ENCODE measurements at regions not wholly inside any gene's neighbourhood (a gene's known extent, or its start where the extent isn't known, plus 50 kb on each side); places are given as distances from the start of the nearest gene placed in this dataset.

GRCh38 chr21:30986965-30987364, 51.3 kb downstream of the KRTAP19-8 start:
- Histone ChIP-seq H3K9ac (no peak overlapping the region), H4K20me1 (ENCODE audit: insufficient read depth) (no peaks in the 10 kb centered on the region), H3K9me3 (no peaks in the 10 kb centered on the region), H3K4me2 (no peak overlapping the region), H3K4me3 (ENCODE audit: low read depth in 2 of 2, low read length in 1 of 2) (no peak overlapping the region), H3K27me3 (ENCODE audit: insufficient read depth) (no peaks in the 10 kb centered on the region; the same call in 1 of the 2 replicates), H3K4me1 (ENCODE audit: control insufficient read depth in 1 of 2, insufficient read depth in 2 of 2, low read depth in 1 of 2, low read length in 1 of 2) (no peaks in the 10 kb centered on the region), H3K79me2 (ENCODE audit: insufficient read depth) (no peaks in the 10 kb centered on the region), H3K27ac (ENCODE audit: low read depth in 2 of 2, low read length in 1 of 2) (no peak overlapping the region), H3K9me2 (no peaks in the 10 kb centered on the region), H3K36me3 (replicated peaks in 1 of 2; ENCODE audit: control insufficient read depth in 1 of 2, insufficient read depth in 2 of 2, low read length in 1 of 2) (no peaks in the 10 kb centered on the region), H3F3A (replicated peaks; ENCODE audit: insufficient read depth) (no peaks in the 10 kb centered on the region), H2AFZ (ENCODE audit: low read depth) (no peak overlapping the region)
- WGBS (ENCODE audit: low lambda C conversion rate) = 0% methylated on average over 2 of the region's 2 CpGs
- ChIA-PET CTCF (no interaction called here), POLR2A (no interaction called here)
- DNase-seq = no peak
- no peak for TF ChIP-seq RXRA (IDR thresholded peaks at IDR 0.05; ENCODE audit: borderline replicate concordance, low read depth)
- no peak for TF ChIP-seq SMC3 (IDR thresholded peaks at IDR 0.05; ENCODE audit: low read depth, low read length)
- TF ChIP-seq GABPA (IDR thresholded peaks at IDR 0.05; ENCODE audit: low read depth) = no peak
- no peak for TF ChIP-seq MAX (IDR thresholded peaks at IDR 0.05; ENCODE audit: low read depth)
- no peak for TF ChIP-seq SIN3A (IDR thresholded peaks at IDR 0.05; ENCODE audit: borderline replicate concordance, low read depth, low read length)
- no peak for TF ChIP-seq POLR2AphosphoS5 (IDR thresholded peaks at IDR 0.05; ENCODE audit: low read depth, low read length)
- no peak for TF ChIP-seq NRF1 (IDR thresholded peaks at IDR 0.05; ENCODE audit: low read depth, low read length)

GRCh38 chr21:30984889-30985288, 53.4 kb downstream of the KRTAP19-8 start:
- Histone ChIP-seq H3K4me1 (ENCODE audit: control insufficient read depth in 1 of 2, insufficient read depth in 2 of 2, low read depth in 1 of 2, low read length in 1 of 2) (no peaks in the 10 kb centered on the region), H3K79me2 (ENCODE audit: insufficient read depth) (no peaks in the 10 kb centered on the region), H4K20me1 (ENCODE audit: insufficient read depth) (no peaks in the 10 kb centered on the region), H3F3A (replicated peaks; ENCODE audit: insufficient read depth) (no peaks in the 10 kb centered on the region), H3K9ac (no peak overlapping the region), H3K4me3 (ENCODE audit: low read depth in 2 of 2, low read length in 1 of 2) (no peak overlapping the region), H3K4me2 (no peak overlapping the region), H3K9me2 (no peaks in the 10 kb centered on the region), H2AFZ (ENCODE audit: low read depth) (no peak overlapping the region), H3K9me3 (no peaks in the 10 kb centered on the region), H3K27me3 (ENCODE audit: insufficient read depth) (no peaks in the 10 kb centered on the region; the same call in 1 of the 2 replicates), H3K27ac (ENCODE audit: low read depth in 2 of 2, low read length in 1 of 2) (no peak overlapping the region), H3K36me3 (replicated peaks in 1 of 2; ENCODE audit: control insufficient read depth in 1 of 2, insufficient read depth in 2 of 2, low read length in 1 of 2) (no peaks in the 10 kb centered on the region)
- 2% methylated on average over 3 of the region's 3 CpGs for WGBS (ENCODE audit: low lambda C conversion rate)
- DNase-seq = no peak
- POLR2A ChIA-PET = no interaction called here
- CTCF ChIA-PET = no interaction called here
- TF ChIP-seq ZBTB33 (IDR thresholded peaks at IDR 0.05; ENCODE audit: borderline replicate concordance, low read depth) (no peak), USF2 (IDR thresholded peaks at IDR 0.05; ENCODE audit: borderline replicate concordance, low read depth, low read length) (no peak), FOXM1 (IDR thresholded peaks at IDR 0.05; ENCODE audit: low read depth) (no peak), JUND (IDR thresholded peaks at IDR 0.05) (no peak), GABPA (IDR thresholded peaks at IDR 0.05; ENCODE audit: low read depth) (no peak), SIN3A (IDR thresholded peaks at IDR 0.05; ENCODE audit: borderline replicate concordance, low read depth, low read length) (no peak), REST (IDR thresholded peaks at IDR 0.05; ENCODE audit: low read depth, low read length) (no peak), SMC3 (IDR thresholded peaks at IDR 0.05; ENCODE audit: low read depth, low read length) (no peak), TEAD4 (IDR thresholded peaks at IDR 0.05; ENCODE audit: borderline replicate concordance, insufficient read depth) (no peak), EZH2phosphoT487 (IDR thresholded peaks at IDR 0.05; ENCODE audit: borderline replicate concordance, low read depth) (no peak), RFX5 (IDR thresholded peaks at IDR 0.05; ENCODE audit: low read length) (no peak), CTCF (IDR thresholded peaks at IDR 0.05) (no peak), PBX3 (IDR thresholded peaks at IDR 0.05) (no peak)
